ENCODE measurements at regions not wholly inside any gene's neighbourhood (a gene's known extent, or its start where the extent isn't known, plus 50 kb on each side); places are given as distances from the start of the nearest gene placed in this dataset.

GRCh38 chr17:54435966-54436365 is 464.7 kb upstream of the TOM1L1 start:
- no TSS peak for BruUV-seq (replicated peaks)
- Histone ChIP-seq H3K36me3 (ENCODE audit: control insufficient read depth in 1 of 2, insufficient read depth in 2 of 2, low read length in 2 of 2) (no peaks in the 10 kb centered on the region), H3K27ac (ENCODE audit: low read depth, low read length) (no peak overlapping the region), H2AFZ (ENCODE audit: low read depth, low read length, poor library complexity, severe bottlenecking) (no peak overlapping the region), H3K9me2 (ENCODE audit: insufficient read depth) (no peaks in the 10 kb centered on the region), H3K27me3 (ENCODE audit: insufficient read depth, low read length) (no peaks in the 10 kb centered on the region), H3K9ac (ENCODE audit: low read length) (no peak overlapping the region), H3K4me1 (ENCODE audit: control insufficient read depth in 1 of 2, insufficient read depth in 2 of 2, low read length in 2 of 2) (no peaks in the 10 kb centered on the region), H4K20me1 (ENCODE audit: insufficient read depth) (no peaks in the 10 kb centered on the region), H3K79me2 (ENCODE audit: insufficient read depth, low read length) (no peaks in the 10 kb centered on the region), H3K9me3 (ENCODE audit: control insufficient read depth in 1 of 2, insufficient read depth in 1 of 2, low read depth in 1 of 2, low read length in 2 of 2) (peaks cover 12 to 23% of the 10 kb centered on the region in 2 experiments; a peak in 3 of 4 replicates), H3K4me2 (ENCODE audit: low read length) (no peak overlapping the region), H3K4me3 (replicated peaks in 1 of 2; ENCODE audit: low read depth in 1 of 2, low read length in 2 of 2) (no peak overlapping the region)
- ChIA-PET CTCF (no interaction called here), POLR2A (no interaction called here), RAD21 (ENCODE audit: low non-redundant PET in 1 of 2, low total read pairs in 2 of 2, uncharacterized antibody in 2 of 2, unreplicated experiment in 2 of 2) (no interaction called here)
- DNase-seq (ENCODE audit: low read depth, low spot score) = no peak
- TF ChIP-seq POLR2AphosphoS5 (IDR thresholded peaks at IDR 0.05; ENCODE audit: low read depth, low read length) (no peak), EGR1 (IDR thresholded peaks at IDR 0.05; ENCODE audit: low read depth) (no peak), EZH2 (IDR thresholded peaks at IDR 0.05) (no peak), ZFX (IDR thresholded peaks at IDR 0.05) (no peak), EZH2phosphoT487 (IDR thresholded peaks at IDR 0.05; ENCODE audit: borderline replicate concordance) (no peak), TCF7L2 (IDR thresholded peaks at IDR 0.05; ENCODE audit: borderline replicate concordance, extremely low read depth, insufficient read depth, insufficient read length) (no peak), ZBTB33 (IDR thresholded peaks at IDR 0.05; ENCODE audit: extremely low read depth, insufficient replicate concordance, low read length) (no peak), ATF3 (IDR thresholded peaks at IDR 0.05) (no peak)
- intact Hi-C loops (cut with micrococcal nuclease) = no loop called here
- no peak for ATAC-seq

DNA sequence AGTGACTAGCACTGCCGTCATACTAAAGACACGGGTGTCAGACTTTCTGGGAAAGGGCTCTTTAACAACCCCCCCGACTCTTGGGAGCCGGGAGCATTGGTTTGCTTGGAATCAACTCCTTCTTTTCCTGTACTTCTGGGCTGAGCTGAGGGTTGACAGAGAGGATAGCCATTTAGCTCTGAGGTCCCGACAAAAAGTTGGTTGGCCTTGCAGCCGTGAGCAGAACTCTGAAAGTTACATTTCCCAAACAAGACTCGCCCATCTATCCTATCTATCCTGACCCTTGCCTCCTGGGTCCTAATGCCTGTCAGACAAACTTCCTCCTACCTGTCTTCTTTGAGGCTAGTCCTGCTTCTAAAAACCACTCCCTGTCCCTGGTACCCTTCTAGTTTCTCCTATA is 460.8 kb upstream of the TOM1L1 start:
- BruUV-seq (replicated peaks) = no TSS peak
- Histone ChIP-seq H3K4me3 (replicated peaks in 1 of 2; ENCODE audit: low read depth in 1 of 2, low read length in 2 of 2) (no peak overlapping the region), H3K79me2 (ENCODE audit: insufficient read depth, low read length) (no peaks in the 10 kb centered on the region), H3K4me1 (ENCODE audit: control insufficient read depth in 1 of 2, insufficient read depth in 2 of 2, low read length in 2 of 2) (no peaks in the 10 kb centered on the region), H3K9ac (ENCODE audit: low read length) (no peak overlapping the region), H3K27me3 (ENCODE audit: insufficient read depth, low read length) (no peaks in the 10 kb centered on the region), H3K36me3 (ENCODE audit: control insufficient read depth in 1 of 2, insufficient read depth in 2 of 2, low read length in 2 of 2) (no peaks in the 10 kb centered on the region), H3K9me2 (ENCODE audit: insufficient read depth) (no peaks in the 10 kb centered on the region), H4K20me1 (ENCODE audit: insufficient read depth) (no peaks in the 10 kb centered on the region), H3K9me3 (ENCODE audit: control insufficient read depth in 1 of 2, insufficient read depth in 1 of 2, low read depth in 1 of 2, low read length in 2 of 2) (peaks cover 15 to 26% of the 10 kb centered on the region in 2 experiments; a peak in 3 of 4 replicates), H3K27ac (ENCODE audit: low read depth, low read length) (no peak overlapping the region), H2AFZ (ENCODE audit: low read depth, low read length, poor library complexity, severe bottlenecking) (no peak overlapping the region), H3K4me2 (ENCODE audit: low read length) (no peak overlapping the region)
- POLR2A ChIA-PET = no interaction called here
- DNase-seq (ENCODE audit: low read depth, low spot score) (no peak), ATAC-seq (no peak)
- TF ChIP-seq JUND (IDR thresholded peaks at IDR 0.05) (no peak), EGR1 (IDR thresholded peaks at IDR 0.05; ENCODE audit: low read depth) (no peak), EZH2 (IDR thresholded peaks at IDR 0.05) (no peak), POLR2AphosphoS5 (IDR thresholded peaks at IDR 0.05; ENCODE audit: low read depth, low read length) (no peak), SRF (IDR thresholded peaks at IDR 0.05; ENCODE audit: low read depth) (no peak), RAD21 (IDR thresholded peaks at IDR 0.05; ENCODE audit: low read depth) (no peak), ATF3 (IDR thresholded peaks at IDR 0.05) (no peak), SIN3A (IDR thresholded peaks at IDR 0.05; ENCODE audit: low read depth) (no peak), EZH2phosphoT487 (IDR thresholded peaks at IDR 0.05; ENCODE audit: borderline replicate concordance) (no peak), POLR2A (IDR thresholded peaks at IDR 0.05; ENCODE audit: borderline replicate concordance, extremely low read depth, insufficient read depth, insufficient read length) (no peak)
- intact Hi-C loops (cut with micrococcal nuclease) = no loop called here
- CTCF ChIA-PET = no interaction called here
- RAD21 ChIA-PET (ENCODE audit: low non-redundant PET in 1 of 2, low total read pairs in 2 of 2, uncharacterized antibody in 2 of 2, unreplicated experiment in 2 of 2) = no interaction called here
